ENCODE measurements at regions not wholly inside any gene's neighbourhood (a gene's known extent, or its start where the extent isn't known, plus 50 kb on each side); places are given as distances from the start of the nearest gene placed in this dataset.
"Not testable (repeated sequence)": the region's sequence is repeated elsewhere in the genome, so short reads cannot be mapped to it uniquely, and the experiment has no call there.

DNA sequence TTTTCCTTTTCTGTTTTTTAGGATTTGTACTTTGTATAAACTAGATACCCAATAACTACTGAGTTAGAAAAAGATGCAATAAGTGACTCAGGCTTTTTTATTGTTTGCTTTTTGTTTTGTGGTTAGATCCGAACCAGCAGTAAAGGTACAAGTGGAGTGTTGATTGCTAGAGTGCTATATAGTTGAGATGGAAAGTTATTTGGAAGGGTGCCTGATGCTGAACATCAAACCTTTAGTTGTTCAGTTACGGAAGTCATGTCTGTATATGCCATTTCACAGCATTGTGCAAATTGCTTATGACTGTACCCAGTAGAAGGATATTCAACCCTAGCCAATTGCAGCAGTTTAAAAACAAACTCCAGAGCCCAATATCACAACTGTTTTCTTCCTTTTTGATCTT, 285.1 kb downstream of the MAT2B start:
- no peak for DNase-seq

DNA sequence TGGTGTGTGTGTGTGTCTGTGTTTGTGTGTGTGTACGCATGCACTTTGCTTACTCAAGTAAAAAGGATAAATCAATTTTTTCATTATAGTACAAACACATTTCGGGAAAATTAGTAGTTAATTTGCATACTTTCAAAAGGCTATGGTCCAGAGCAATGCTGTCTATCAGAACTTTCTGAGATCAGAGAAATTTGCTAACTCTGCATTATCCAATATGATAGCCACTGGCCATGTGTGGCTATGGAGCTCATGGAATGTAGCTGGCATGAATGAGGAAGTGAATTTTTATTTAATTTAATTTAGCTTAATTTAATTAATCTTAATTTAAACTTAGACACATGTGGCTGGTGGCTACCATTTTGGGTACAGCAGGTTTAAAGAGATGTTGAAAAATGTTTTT, 289.6 kb downstream of the MAT2B start:
- DNase-seq = no peak

DNA sequence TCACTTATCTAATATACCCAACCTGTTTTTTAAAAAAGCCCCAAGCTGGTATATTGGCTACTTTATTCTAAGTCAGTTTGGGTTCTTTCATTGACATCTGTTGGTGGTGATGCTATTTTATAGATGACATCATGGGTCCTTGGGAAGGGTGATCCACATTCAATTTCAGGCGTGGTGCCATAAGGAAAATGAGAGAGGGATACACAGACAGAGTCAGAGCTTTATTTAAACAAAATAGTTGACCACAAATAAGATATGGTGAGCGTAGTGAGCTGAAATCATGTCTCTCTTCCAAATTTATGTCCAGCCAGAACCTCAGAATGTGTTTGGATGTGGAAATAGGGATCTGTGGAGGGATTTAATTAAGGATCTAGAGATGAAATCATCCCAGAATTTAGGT, 302.4 kb downstream of the MAT2B start:
- DNase-seq = no peak

DNA sequence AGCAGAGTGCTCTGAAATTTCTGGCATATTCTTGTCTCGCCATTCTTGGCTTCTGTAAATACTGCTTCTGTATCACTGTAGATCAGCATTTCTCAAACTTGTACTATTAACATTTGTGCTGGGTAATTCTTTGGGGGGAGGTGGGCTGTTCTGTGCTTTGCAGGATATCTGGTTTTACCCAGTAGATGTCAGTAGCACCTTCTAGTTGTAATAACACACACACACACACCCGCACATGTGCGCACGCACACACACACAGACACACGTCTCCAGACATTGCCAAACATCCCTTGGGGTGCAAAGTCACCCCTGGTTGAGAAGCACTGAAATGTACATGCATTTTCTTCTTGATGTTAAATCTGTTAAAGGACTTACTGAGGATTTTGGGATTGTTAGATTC, 304.1 kb downstream of the MAT2B start:
- DNase-seq = no peak

DNA sequence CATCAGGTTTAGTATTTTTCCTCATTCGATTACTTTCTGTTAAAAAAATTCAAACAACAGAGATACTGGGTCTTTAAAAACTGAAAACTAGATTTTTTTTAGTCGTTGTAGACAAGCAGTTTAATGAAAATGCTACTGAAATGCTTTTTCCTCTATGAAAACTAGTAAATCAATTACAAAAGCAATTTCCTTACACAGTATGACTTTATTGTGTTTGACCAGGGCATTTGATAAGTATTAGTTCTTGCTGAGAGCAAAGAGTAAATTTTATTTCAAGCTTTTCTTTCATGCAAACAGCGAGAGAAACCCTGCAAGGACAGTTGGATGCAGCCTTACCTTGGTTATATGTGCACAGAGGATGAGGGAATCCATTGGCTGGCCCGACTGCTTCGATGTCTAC, 308.5 kb downstream of the MAT2B start:
- DNase-seq = no peak

DNA sequence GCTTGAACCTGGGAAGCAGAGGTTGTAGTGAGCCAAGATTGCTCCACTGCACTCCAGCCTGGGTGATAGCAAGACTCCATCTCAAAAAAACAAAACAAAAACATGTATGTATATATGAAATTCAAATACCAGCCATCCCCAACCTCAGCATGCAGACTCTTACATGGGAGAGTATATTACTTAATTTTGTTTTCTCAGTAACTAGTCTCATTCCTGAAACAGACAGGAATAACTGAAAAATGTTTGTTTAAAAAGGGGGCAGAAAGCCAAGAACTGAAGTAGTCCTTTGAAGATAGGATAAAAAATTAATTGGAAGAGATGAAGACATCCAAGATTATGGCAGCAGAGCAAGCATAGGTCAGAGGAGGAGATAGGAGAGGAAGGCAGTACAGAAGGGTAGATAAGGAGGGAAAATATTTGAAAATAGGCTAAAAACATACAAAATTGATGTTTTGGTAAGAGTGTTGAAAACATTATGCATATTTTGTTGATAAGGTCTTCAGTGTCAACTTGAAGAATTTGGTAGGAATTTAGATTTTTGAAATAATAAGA, 309.9 kb downstream of the MAT2B start:
- DNase-seq = no peak

DNA sequence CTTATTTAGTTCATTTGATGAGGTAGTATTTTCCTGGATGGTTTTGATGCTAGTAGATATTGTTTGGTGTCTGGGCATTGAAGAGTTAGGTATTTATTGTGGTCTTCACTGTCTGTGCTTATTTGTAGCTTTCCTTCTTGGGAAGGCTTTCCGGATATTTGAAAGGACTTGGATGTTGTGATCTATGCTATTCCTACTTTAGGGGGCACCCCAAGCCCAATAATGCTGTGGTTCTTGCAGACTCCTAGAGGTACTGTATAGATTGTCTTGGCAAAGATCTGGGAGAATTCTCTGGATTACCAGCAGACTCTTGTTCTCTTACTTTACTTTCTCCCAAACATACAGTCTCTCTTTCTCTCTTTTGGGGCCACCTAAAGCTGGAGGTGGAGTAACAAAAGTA, 315.7 kb downstream of the MAT2B start:
- no peak for DNase-seq

DNA sequence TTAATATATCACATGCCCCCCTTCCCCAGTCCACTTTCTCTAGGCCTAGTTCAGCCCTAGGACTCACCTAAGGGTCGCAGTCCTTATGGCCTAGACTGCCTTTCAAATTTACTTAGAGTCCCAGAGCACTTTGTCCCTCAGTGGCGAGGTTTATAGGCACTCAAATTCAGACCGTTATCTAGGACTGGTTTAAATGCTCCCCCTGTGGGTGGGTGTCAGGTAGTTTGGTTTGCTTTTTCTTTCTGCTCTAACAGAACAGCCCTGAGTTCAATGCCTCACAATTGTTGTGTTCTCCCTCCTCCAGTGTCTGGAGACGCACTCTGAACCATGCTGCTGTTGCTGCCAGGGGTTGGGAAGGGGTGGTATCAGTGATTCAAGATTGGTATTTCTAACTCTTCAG, 317.1 kb downstream of the MAT2B start:
- DNase-seq = no peak

DNA sequence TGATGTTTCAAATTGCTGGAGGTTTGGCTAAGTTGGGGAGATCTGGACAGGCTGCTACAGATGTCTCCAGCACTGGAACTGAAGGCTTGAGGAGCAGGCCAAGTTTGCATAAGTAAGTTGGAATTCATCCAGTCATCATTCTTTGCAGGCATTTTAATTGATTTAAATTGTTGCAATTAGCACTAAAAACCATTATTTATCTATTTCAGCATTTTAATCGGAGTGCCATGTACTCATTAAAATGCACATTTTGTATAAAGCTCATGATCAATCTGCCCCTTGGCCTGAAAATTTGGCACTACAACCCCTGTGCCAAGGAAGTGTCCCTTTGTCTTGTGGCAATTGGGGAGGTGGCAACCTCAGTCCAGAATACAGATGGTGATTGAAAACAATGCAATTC, 320.2 kb downstream of the MAT2B start:
- DNase-seq = no peak

DNA sequence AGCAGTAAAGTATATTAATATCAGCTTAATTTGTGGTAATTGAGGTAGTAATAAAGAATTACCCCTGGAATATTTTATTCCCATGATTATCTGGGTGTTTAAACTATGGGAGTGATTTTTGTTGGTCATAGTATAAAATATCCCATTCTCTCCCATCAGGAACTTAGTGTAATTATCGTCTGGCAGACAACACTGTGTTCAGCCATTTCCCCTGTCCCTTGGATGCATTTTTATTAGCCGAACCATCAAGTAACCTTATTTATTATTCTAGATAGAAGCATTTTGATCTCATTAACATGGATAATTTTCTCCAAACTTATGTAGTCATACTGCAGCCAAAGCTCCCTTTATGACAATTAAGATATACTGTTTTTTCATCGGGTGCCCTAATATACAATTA, 320.8 kb downstream of the MAT2B start:
- DNase-seq = no peak

DNA sequence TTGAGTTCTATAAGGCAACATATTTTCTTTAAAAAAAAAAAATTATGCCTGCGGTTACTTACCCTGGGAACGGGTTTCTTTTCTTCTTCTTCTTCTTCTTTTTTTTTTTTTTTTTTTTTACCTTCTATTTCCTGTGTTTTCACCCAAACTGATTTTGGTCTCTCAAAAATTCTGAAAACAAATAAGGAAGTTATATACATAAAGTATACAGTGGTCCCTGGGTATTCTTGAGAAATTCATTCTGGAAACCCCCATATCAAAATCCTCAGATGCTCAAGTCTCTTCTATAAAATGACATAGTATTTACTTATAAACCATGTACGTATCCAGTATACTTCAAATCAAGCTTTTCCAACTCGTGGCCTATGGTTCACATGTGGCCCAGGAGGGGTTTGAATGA, 326.7 kb downstream of the MAT2B start:
- no peak for DNase-seq

DNA sequence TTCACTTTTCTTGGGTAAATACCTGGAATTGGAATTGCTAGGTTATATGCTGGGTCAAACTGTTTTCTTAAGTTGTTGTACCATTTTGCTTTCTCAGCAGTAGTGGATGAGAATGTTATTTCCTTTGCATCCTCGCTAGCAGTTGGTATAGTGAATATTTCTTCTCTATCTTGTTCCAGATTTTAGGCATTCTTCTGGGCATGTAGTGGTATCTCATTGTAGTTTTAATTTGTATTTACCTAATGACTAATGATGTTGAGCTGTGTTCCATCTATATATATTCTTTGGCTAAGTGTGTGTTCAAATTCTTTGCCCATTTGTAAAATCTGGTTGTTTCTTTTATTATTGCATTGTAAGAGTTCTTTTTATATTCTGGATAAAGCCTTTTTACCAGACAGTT, 333.3 kb downstream of the MAT2B start:
- no peak for DNase-seq

DNA sequence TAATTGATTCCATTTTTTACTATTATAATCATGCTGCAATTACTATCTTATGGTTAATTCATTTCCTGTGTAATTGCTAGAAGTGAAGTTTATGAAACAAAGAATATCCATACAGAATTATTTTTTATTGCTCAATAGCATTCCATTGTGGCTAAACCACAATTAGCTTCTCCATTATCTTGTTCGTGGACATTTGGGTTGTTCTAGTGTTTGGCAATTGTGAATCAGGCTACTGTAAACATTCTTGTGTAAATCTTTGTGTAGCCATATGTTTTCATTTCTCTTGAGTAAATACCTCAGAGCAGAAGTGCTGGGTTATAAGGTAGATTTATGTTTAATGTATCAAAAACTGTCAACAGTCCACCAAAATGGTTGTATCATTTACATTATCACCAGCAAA, 341.1 kb downstream of the MAT2B start:
- DNase-seq = no peak

DNA sequence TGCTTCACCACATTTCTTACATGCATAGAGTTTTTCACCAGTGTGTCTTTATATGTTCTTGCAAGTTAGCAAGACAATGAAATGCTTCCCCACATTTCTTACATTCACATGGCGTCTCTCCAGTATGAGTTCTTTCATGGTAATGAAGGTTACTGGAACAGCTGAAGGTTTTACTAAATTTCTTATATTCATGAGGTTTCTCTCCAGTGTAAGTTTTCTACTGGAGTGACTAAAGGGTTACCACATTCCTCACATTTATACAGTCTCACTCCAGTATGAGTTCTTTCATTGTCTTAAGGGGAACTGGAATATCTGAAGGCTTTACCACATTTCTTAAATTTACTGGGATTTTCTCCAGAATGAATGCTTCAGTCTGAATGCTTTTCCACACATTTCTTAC, 350.3 kb downstream of the MAT2B start:
- no peak for DNase-seq

DNA sequence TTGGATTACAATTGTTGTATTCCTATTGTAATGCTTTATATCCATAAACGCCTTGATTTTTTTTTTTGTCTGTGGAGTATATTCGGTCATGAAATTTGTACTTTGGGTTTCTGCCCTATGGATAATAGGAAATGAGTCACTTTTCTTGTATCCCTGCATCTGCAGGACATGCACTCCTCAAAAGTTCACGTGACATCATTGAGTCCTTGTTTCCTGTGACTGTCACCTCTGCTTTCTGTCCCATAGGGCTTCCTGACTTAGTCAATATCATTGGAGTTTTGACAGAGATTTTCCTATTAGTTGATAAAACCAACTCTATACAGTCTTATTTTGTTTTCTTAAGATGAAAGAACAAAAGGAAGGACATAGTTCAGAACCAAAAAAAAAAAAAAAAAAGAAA, 356.3 kb downstream of the MAT2B start:
- no peak for DNase-seq

DNA sequence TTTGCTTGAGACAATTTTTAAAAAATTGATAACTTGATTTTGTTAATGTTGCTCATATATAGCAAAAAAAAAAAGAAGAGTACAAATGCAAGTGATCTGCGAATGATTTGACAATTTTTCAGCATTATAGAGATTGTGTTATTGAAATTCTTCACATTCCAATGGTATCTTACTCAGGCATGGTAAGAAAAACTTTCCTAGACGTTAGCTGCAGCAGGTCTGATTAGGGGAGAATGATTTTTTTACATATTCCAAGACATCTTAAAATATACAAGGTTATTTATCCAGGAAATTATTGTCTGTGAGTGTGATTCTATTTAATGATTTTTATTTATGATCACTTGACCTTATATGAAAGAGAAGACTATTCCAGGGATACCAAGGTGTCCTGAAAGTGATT, 361.9 kb downstream of the MAT2B start:
- DNase-seq = no peak

DNA sequence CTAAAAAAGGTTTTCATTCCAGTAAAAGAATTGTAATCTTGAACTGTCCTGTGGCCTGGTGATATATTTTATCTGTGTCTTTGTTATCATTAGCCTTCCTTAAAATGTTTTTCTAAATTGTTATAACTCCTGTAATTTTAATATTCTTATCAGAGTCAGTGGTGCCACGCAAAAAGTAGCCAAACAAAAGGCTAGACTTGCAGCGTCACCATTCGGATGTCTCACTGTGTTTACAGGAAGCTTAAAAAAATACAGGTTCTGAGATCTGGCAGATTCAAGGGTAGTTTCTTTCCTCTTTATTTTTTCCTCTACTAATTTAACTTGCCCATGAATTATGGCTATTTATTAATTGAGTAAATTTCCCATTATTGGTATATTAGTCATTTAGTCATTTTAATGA, 362.3 kb downstream of the MAT2B start:
- no peak for DNase-seq

DNA sequence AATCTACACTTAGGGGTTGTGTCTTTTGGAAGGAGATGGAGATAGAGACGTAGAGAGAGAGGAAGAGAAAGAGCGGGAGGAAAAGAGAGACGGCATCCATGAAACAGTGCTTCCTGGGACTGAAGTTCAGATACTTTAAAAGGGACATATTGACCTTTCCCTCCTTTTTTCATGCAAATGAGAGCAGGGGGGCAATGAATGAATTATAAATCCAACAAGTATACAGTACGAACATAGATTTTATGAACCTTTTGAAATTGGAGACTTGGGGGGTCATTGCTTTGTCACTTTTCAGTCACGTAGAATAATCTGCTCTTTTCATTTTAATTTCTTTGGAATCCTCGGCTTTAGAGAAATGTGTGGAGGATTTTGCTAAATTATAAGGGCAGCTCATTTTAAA, 364.2 kb downstream of the MAT2B start:
- DNase-seq = no peak

DNA sequence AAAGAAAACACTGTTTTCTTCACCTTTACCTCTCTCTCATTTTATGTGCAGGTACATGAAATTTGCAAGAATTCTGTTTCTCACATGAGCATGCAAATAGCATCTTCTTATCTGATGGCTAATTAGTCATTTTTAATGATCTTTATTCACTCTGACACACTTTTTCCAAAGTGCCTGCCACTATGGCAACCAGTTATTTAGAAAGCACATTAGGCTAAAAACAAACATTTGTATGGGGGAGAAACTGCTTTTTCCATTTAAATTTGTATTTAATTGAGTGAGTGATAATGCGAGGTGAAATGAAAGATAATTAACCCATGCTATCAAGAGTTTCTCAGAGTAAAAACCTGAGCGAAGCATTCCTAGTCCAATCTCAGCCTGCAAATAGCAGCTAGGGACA, 365.0 kb downstream of the MAT2B start:
- DNase-seq = no peak

DNA sequence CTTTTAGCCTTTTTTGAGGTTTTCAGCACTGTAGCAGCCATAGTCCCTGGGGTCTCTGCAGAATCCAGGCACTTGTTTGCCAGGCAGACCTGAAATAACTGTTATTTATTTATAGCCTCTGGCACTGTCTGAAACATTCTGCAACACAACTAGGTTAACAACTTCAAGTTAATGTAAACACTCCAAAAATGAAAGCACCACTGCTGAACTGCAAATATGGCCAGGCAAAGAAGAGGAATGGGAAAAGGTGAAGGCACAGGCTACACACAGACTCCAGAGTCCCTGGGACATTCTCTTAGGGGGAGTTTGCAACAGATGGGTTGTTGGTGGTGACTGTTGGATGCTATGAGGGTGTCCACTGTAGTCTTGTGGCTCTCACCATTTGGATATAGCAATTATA, 369.0 kb downstream of the MAT2B start:
- DNase-seq = no peak

DNA sequence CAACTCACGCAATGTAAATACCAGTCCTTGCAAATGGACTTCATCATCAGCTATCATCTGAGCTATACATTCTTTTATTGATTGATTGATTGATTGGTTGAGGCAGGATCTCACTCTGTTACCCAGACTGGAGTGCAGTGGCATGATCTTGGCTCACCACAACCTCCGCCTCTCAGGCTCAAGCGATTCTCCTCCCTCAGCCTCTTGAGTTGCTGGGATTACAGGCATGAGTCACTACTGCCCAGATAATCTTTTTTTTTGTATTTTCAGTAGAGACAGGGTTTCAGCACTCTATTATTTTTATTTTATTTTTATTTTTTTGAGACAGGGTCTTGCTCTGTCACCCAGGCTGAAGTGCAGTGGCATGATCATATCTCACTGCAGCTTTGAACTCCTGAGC, 369.5 kb downstream of the MAT2B start:
- DNase-seq = not testable (repeated sequence)

DNA sequence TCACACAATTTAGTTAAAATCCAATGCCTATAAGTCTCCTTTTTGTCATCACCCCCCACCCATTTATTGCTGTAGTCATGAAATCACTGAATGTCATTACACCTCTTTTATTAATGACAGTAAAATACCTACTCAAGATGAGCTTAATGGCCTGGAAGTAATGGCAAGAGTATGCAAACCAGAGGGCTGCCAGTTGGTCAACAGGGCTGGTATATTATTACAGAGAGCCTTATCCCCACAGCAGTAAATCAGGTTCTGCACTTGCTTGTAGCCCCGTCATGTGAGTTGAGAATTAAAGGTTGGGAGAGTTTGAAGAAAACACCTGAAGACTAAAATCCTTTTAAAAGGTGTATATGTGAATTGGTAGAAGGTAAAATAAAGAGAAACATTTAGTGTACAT, 372.4 kb downstream of the MAT2B start:
- DNase-seq = no peak

DNA sequence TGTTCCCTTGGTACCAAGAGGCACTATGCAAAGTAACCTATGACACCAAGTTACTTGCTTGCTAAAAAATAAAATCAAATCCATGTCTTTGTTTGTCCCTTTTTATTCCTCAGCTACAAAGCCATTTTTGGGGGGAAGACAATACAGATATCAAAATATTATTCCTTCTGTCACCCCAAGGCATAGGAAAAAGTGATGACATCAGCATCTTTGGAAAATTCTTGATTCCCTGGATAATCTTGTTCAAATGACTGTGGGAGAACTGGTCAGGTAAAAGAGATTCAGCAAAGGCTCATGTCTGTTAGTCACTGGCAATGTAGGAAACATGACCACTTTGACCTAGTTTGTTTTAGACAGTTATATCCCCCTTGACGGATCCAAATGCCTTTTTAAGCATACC, 373.1 kb downstream of the MAT2B start:
- no peak for DNase-seq

DNA sequence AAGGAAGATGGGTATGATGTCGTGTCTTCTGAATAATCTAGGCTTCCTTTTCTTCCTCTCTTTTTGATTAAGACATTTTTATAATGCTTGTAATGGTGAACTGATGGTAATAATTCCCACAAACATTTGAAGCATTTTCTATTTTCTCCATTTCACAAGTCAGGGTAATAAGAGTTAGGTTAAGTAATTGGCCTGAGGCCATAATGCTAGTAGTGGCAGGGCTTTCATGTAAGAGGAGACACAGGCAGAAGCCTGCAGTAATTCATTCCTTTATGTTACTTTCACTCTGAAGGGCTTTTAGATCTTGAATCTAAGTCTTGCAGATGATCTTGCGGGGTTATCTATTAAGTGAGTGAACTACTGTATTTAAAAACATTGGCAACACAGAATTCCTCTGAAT, 374.9 kb downstream of the MAT2B start:
- no peak for DNase-seq

DNA sequence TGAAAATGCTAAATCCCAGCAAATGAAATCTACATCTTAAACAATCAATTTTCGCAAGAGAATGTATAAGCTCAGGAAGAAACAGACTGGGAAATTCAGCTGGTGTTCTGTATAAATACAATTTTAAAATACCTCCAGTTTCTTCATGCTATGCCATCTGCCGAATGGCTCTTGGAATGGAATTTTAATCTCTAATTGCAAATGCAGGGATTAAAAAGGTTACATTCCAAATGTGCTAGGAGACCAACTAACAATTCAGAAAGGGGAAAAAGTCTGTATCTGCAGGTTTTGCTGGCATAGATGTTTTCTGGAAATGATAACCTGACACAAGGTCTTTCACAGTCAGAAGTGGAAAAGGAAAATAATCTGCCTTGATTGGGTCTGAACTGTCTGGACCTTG, 379.7 kb downstream of the MAT2B start:
- no peak for DNase-seq

DNA sequence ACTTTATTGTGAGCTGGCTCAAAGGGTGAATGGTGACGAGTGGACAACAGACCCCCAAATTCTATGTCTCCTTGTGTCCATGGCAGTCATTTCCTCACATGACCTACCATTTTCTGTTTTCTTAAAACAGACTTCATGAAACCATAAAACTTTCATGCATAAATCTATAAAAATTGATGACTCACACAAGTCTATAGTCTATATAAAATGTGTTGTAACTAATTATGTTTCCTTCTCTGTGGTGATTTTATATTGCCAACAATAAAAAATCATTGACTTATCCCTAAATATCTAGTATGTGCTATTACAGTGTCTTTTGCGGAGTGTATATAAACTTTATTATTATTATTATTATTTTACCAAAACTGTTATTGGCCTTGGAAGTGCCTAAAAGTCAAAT, 382.4 kb downstream of the MAT2B start:
- no peak for DNase-seq

Measured in activated gamma-delta T cell treated with Interleukin-2 at 50 U/mL for 16 hours (primary cell).